ENCODE measurements at regions not wholly inside any gene's neighbourhood (a gene's known extent, or its start where the extent isn't known, plus 50 kb on each side); places are given as distances from the start of the nearest gene placed in this dataset.

GRCh38 chr6:144885817-144886216, 600.7 kb downstream of the UTRN start:
- intact Hi-C loops (cut with micrococcal nuclease): no loop called here
- POLR2A ChIA-PET: no interaction called here
- Mint-ChIP-seq H3K27me3 (peaks cover 8% of the 10 kb centered on the region), H3K36me3 (no peaks in the 10 kb centered on the region), H3K9me3 (no peaks in the 10 kb centered on the region), H3K4me3 (no peak overlapping the region), H3K27ac (no peak overlapping the region), H3K4me1 (ENCODE audit: low read depth) (no peaks in the 10 kb centered on the region)
- no peak for DNase-seq
- CTCF ChIA-PET: no interaction called here

GRCh38 chr6:144886682-144887081, 601.5 kb downstream of the UTRN start:
- H3K27me3 Mint-ChIP-seq: peaks cover 8% of the 10 kb centered on the region
- no peaks in the 10 kb centered on the region for H3K4me1 Mint-ChIP-seq (ENCODE audit: low read depth)
- no peaks in the 10 kb centered on the region for H3K9me3 Mint-ChIP-seq
- intact Hi-C loops (cut with micrococcal nuclease): no loop called here
- H3K36me3 Mint-ChIP-seq: no peaks in the 10 kb centered on the region
- ChIA-PET POLR2A (no interaction called here), CTCF (no interaction called here)
- no peak overlapping the region for H3K4me3 Mint-ChIP-seq
- DNase-seq: no peak
- no peak overlapping the region for H3K27ac Mint-ChIP-seq

GRCh38 chr6:144888621-144889020, 603.5 kb downstream of the UTRN start:
- no peaks in the 10 kb centered on the region for H3K4me1 Mint-ChIP-seq (ENCODE audit: low read depth)
- H3K9me3 Mint-ChIP-seq: no peaks in the 10 kb centered on the region
- no peaks in the 10 kb centered on the region for H3K36me3 Mint-ChIP-seq
- POLR2A ChIA-PET: no interaction called here
- H3K27me3 Mint-ChIP-seq: peaks cover 8% of the 10 kb centered on the region
- no peak for DNase-seq
- intact Hi-C loops (cut with micrococcal nuclease): no loop called here
- no peak overlapping the region for H3K4me3 Mint-ChIP-seq
- H3K27ac Mint-ChIP-seq: no peak overlapping the region
- CTCF ChIA-PET: no interaction called here

- no peaks in the 10 kb centered on the region for H3K4me1 Mint-ChIP-seq (ENCODE audit: low read depth)
- DNase-seq: no peak
- H3K9me3 Mint-ChIP-seq: no peaks in the 10 kb centered on the region
- H3K27me3 Mint-ChIP-seq: peaks cover 2% of the 10 kb centered on the region
- no peak overlapping the region for H3K27ac Mint-ChIP-seq
- no peaks in the 10 kb centered on the region for H3K36me3 Mint-ChIP-seq
- H3K4me3 Mint-ChIP-seq: no peak overlapping the region
- POLR2A ChIA-PET: no interaction called here
- CTCF ChIA-PET: no interaction called here
- intact Hi-C loops (cut with micrococcal nuclease): no loop called here
Observed at GRCh38 chr6:144893680-144894151, 608.6 kb downstream of the UTRN start.

- H3K27ac Mint-ChIP-seq: no peak overlapping the region
- H3K4me1 Mint-ChIP-seq (ENCODE audit: low read depth): no peaks in the 10 kb centered on the region
- POLR2A ChIA-PET: no interaction called here
- H3K9me3 Mint-ChIP-seq: no peaks in the 10 kb centered on the region
- H3K27me3 Mint-ChIP-seq: peaks cover 2% of the 10 kb centered on the region
- H3K36me3 Mint-ChIP-seq: no peaks in the 10 kb centered on the region
- CTCF ChIA-PET: no interaction called here
- DNase-seq: no peak
- intact Hi-C loops (cut with micrococcal nuclease): no loop called here
- H3K4me3 Mint-ChIP-seq: no peak overlapping the region
Observed at GRCh38 chr6:144894240-144894639, 609.1 kb downstream of the UTRN start.

GRCh38 chr6:144895313-144896278, 610.5 kb downstream of the UTRN start:
- Mint-ChIP-seq H3K36me3 (no peaks in the 10 kb centered on the region), H3K9me3 (no peaks in the 10 kb centered on the region), H3K4me1 (ENCODE audit: low read depth) (no peaks in the 10 kb centered on the region), H3K27ac (no peak overlapping the region), H3K4me3 (no peak overlapping the region), H3K27me3 (peaks cover 2% of the 10 kb centered on the region)
- intact Hi-C loops (cut with micrococcal nuclease): no loop called here
- POLR2A ChIA-PET: no interaction called here
- CTCF ChIA-PET: interaction anchor here (1.0 kb wide), 1 partner anchor 259 kb away, joined by 3 read pairs; no protein-coding TSS in a partner anchor
- no peak for DNase-seq

- no peak for DNase-seq
- intact Hi-C loops (cut with micrococcal nuclease): no loop called here
- no peak overlapping the region for H3K27ac Mint-ChIP-seq
- CTCF ChIA-PET: interaction anchor here (1.0 kb wide), 1 partner anchor 260 kb away, joined by 3 read pairs; no protein-coding TSS in a partner anchor
- H3K9me3 Mint-ChIP-seq: no peaks in the 10 kb centered on the region
- POLR2A ChIA-PET: no interaction called here
- H3K4me1 Mint-ChIP-seq (ENCODE audit: low read depth): no peaks in the 10 kb centered on the region
- H3K36me3 Mint-ChIP-seq: no peaks in the 10 kb centered on the region
- peaks cover 2% of the 10 kb centered on the region for H3K27me3 Mint-ChIP-seq
- H3K4me3 Mint-ChIP-seq: no peak overlapping the region
Observed at GRCh38 chr6:144896289-144896688, 611.2 kb downstream of the UTRN start.

- intact Hi-C loops (cut with micrococcal nuclease): no loop called here
- H3K36me3 Mint-ChIP-seq: no peaks in the 10 kb centered on the region
- no peaks in the 10 kb centered on the region for H3K4me1 Mint-ChIP-seq (ENCODE audit: low read depth)
- H3K27ac Mint-ChIP-seq: no peak overlapping the region
- peaks cover 2% of the 10 kb centered on the region for H3K27me3 Mint-ChIP-seq
- no peak overlapping the region for H3K4me3 Mint-ChIP-seq
- ChIA-PET POLR2A (no interaction called here), CTCF (interaction anchor here (1.0 kb wide), 1 partner anchor 260 kb away, joined by 3 read pairs; no protein-coding TSS in a partner anchor)
- peaks cover under 1% of the 10 kb centered on the region for H3K9me3 Mint-ChIP-seq
- DNase-seq: no peak
Observed at GRCh38 chr6:144896871-144897270, 611.7 kb downstream of the UTRN start.

GRCh38 chr6:144897441-144897921, 612.3 kb downstream of the UTRN start:
- POLR2A ChIA-PET: no interaction called here
- CTCF ChIA-PET: no interaction called here

GRCh38 chr6:144898052-144898689, 613.0 kb downstream of the UTRN start:
- Mint-ChIP-seq H3K4me3 (no peak overlapping the region), H3K36me3 (peaks cover 4% of the 10 kb centered on the region), H3K4me1 (ENCODE audit: low read depth) (no peaks in the 10 kb centered on the region), H3K27ac (no peak overlapping the region), H3K27me3 (peaks cover 6% of the 10 kb centered on the region), H3K9me3 (peaks cover 12% of the 10 kb centered on the region)
- intact Hi-C loops (cut with micrococcal nuclease): no loop called here
- CTCF ChIA-PET: no interaction called here
- no peak for DNase-seq
- POLR2A ChIA-PET: no interaction called here

More at GRCh38 chr6:144897441-144897921, 612.3 kb downstream of the UTRN start:
- intact Hi-C loops (cut with micrococcal nuclease): no loop called here
- Mint-ChIP-seq H3K36me3 (no peaks in the 10 kb centered on the region), H3K4me1 (ENCODE audit: low read depth) (no peaks in the 10 kb centered on the region), H3K4me3 (no peak overlapping the region), H3K27me3 (peaks cover 2% of the 10 kb centered on the region), H3K27ac (no peak overlapping the region), H3K9me3 (peaks cover 5% of the 10 kb centered on the region)
- no peak for DNase-seq

GRCh38 chr6:144898741-144899140, 613.6 kb downstream of the UTRN start:
- H3K36me3 Mint-ChIP-seq: peaks cover 4% of the 10 kb centered on the region
- peaks cover 9% of the 10 kb centered on the region for H3K27me3 Mint-ChIP-seq
- intact Hi-C loops (cut with micrococcal nuclease): no loop called here
- H3K4me3 Mint-ChIP-seq: no peak overlapping the region
- no peak for DNase-seq
- ChIA-PET CTCF (no interaction called here), POLR2A (no interaction called here)
- H3K27ac Mint-ChIP-seq: no peak overlapping the region
- no peaks in the 10 kb centered on the region for H3K4me1 Mint-ChIP-seq (ENCODE audit: low read depth)
- H3K9me3 Mint-ChIP-seq: peaks cover 13% of the 10 kb centered on the region

- H3K27me3 Mint-ChIP-seq: peaks cover 13% of the 10 kb centered on the region
- intact Hi-C loops (cut with micrococcal nuclease): no loop called here
- H3K4me3 Mint-ChIP-seq: no peak overlapping the region
- H3K9me3 Mint-ChIP-seq: peaks cover 13% of the 10 kb centered on the region
- no peaks in the 10 kb centered on the region for H3K4me1 Mint-ChIP-seq (ENCODE audit: low read depth)
- DNase-seq: no peak
- ChIA-PET POLR2A (no interaction called here), CTCF (no interaction called here)
- peaks cover 4% of the 10 kb centered on the region for H3K36me3 Mint-ChIP-seq
- H3K27ac Mint-ChIP-seq: no peak overlapping the region
Observed at GRCh38 chr6:144899161-144899560, 614.0 kb downstream of the UTRN start.

All from activated CD4-positive, alpha-beta memory T cell treated with anti-CD3 and anti-CD28 coated beads for 36 hours (primary cell).